HFFc6 (cell line): ENCODE measurements at regions not wholly inside any gene's neighbourhood (a gene's known extent, or its start where the extent isn't known, plus 50 kb on each side); places are given as distances from the start of the nearest gene placed in this dataset.
"Not testable (repeated sequence)": the region's sequence is repeated elsewhere in the genome, so short reads cannot be mapped to it uniquely, and the experiment has no call there.

Experiments used
- DNase-seq: peaks from one replicate; pipeline ENCODE4 v3.0.0-alpha.2; 2018
- H3K27ac Mint-ChIP-seq: 2 replicates; pipeline ENCODE4 v1.8.0; 2020; ENCODE audit warnings: mild to moderate bottlenecking, mixed read lengths
- H3K27me3 Mint-ChIP-seq: 2 replicates; pipeline ENCODE4 v1.8.0; 2021; ENCODE audit warnings: mild to moderate bottlenecking, moderate library complexity, mixed read lengths; ENCODE audit not compliant: insufficient read depth
- H3K36me3 Mint-ChIP-seq: 2 replicates; pipeline ENCODE4 v1.8.0; 2021; ENCODE audit warnings: low read depth, mixed read lengths
- H3K4me1 Mint-ChIP-seq: 2 replicates; pipeline ENCODE4 v1.8.0; 2020; ENCODE audit warnings: low read depth, mixed read lengths
- H3K4me3 Mint-ChIP-seq: 2 replicates; pipeline ENCODE4 v1.8.0; 2020; ENCODE audit warnings: mild to moderate bottlenecking, moderate library complexity, mixed read lengths
- H3K9me3 Mint-ChIP-seq: 2 replicates; pipeline ENCODE4 v1.8.0; 2020; ENCODE audit warnings: mild to moderate bottlenecking, mixed read lengths
- CTCF ChIP-seq: fragments of 200-600 bp; sonication (generic); IDR thresholded peaks from 2 replicates; pipeline ENCODE4 v1.5.0; 2021; ENCODE audit warnings: antibody characterized with exemption, mild to moderate bottlenecking

GRCh38 chr10:123245264-123245663 lies 91.1 kb downstream of the BUB3 start:
- peaks cover 19% of the 10 kb centered on the region for H3K9me3 Mint-ChIP-seq
- no peak for DNase-seq
- H3K27me3 Mint-ChIP-seq: peaks cover 1% of the 10 kb centered on the region; the same call in 1 of the 2 replicates

GRCh38 chr10:123249894-123250293 lies 95.7 kb downstream of the BUB3 start:
- Mint-ChIP-seq H3K4me3 (no peak overlapping the region), H3K4me1 (no peaks in the 10 kb centered on the region), H3K27me3 (peaks cover 1% of the 10 kb centered on the region; the same call in 1 of the 2 replicates), H3K9me3 (peaks cover 15% of the 10 kb centered on the region), H3K36me3 (no peaks in the 10 kb centered on the region), H3K27ac (no peak overlapping the region)
- DNase-seq: no peak
- no peak for TF ChIP-seq CTCF

More at GRCh38 chr10:123245264-123245663, 91.1 kb downstream of the BUB3 start:
- H3K36me3 Mint-ChIP-seq: no peaks in the 10 kb centered on the region
- no peak overlapping the region for H3K27ac Mint-ChIP-seq
- H3K4me1 Mint-ChIP-seq: no peaks in the 10 kb centered on the region
- H3K4me3 Mint-ChIP-seq: no peak overlapping the region
- TF ChIP-seq CTCF: peak; percentile 16; the same call in 1 of the 2 replicates

GRCh38 chr10:123250640-123251039 lies 96.4 kb downstream of the BUB3 start:
- H3K36me3 Mint-ChIP-seq: no peaks in the 10 kb centered on the region
- H3K27me3 Mint-ChIP-seq: peaks cover 1% of the 10 kb centered on the region; the same call in 1 of the 2 replicates
- no peak for DNase-seq
- H3K4me3 Mint-ChIP-seq: no peak overlapping the region
- TF ChIP-seq CTCF: no peak
- H3K27ac Mint-ChIP-seq: no peak overlapping the region
- peaks cover 14% of the 10 kb centered on the region for H3K9me3 Mint-ChIP-seq
- H3K4me1 Mint-ChIP-seq: no peaks in the 10 kb centered on the region

- no peak overlapping the region for H3K4me3 Mint-ChIP-seq
- no peak for TF ChIP-seq CTCF
- H3K4me1 Mint-ChIP-seq: no peaks in the 10 kb centered on the region
- H3K27me3 Mint-ChIP-seq: no peaks in the 10 kb centered on the region
- H3K9me3 Mint-ChIP-seq: peaks cover 12% of the 10 kb centered on the region; the same call in 1 of the 2 replicates
- DNase-seq: no peak
- H3K36me3 Mint-ChIP-seq: no peaks in the 10 kb centered on the region
- no peak overlapping the region for H3K27ac Mint-ChIP-seq
These were observed 98.6 kb downstream of the BUB3 start for GRCh38 chr10:123252779-123253178.

- not testable (repeated sequence) for H3K27me3 Mint-ChIP-seq, H3K36me3 Mint-ChIP-seq, H3K27ac Mint-ChIP-seq, DNase-seq, H3K4me3 Mint-ChIP-seq, H3K4me1 Mint-ChIP-seq, H3K9me3 Mint-ChIP-seq
These were observed 100.1 kb downstream of the BUB3 start for GRCh38 chr10:123254343-123254742.

- no peak overlapping the region for H3K27ac Mint-ChIP-seq
- H3K4me1 Mint-ChIP-seq: no peaks in the 10 kb centered on the region
- H3K27me3 Mint-ChIP-seq: no peaks in the 10 kb centered on the region
- DNase-seq: no peak
- no peak for TF ChIP-seq CTCF
- no peak overlapping the region for H3K4me3 Mint-ChIP-seq
- peaks cover 5% of the 10 kb centered on the region; the same call in 1 of the 2 replicates for H3K9me3 Mint-ChIP-seq
- H3K36me3 Mint-ChIP-seq: no peaks in the 10 kb centered on the region
These were observed 103.8 kb downstream of the BUB3 start for GRCh38 chr10:123257904-123258456.
